HG03342 (cell line): ENCODE measurements at regions not wholly inside any gene's neighbourhood (a gene's known extent, or its start where the extent isn't known, plus 50 kb on each side); places are given as distances from the start of the nearest gene placed in this dataset.

Experiments
- ATAC-seq: cut with Tn5 transposase; IDR thresholded peaks from one replicate; pipeline ENCODE4 v1.9.1; 2021; ENCODE audit warnings: mild to moderate bottlenecking, moderate library complexity; ENCODE audit not compliant: unreplicated experiment

GRCh38 chr3:174639970-174640369 lies 219.2 kb upstream of the NAALADL2 start:
- no peak for ATAC-seq

- ATAC-seq, result no peak
These were observed 218.2 kb upstream of the NAALADL2 start for GRCh38 chr3:174640932-174641331.

- ATAC-seq, result no peak
These were observed 214.8 kb upstream of the NAALADL2 start for GRCh38 chr3:174644287-174644686.

- ATAC-seq, result no peak
These were observed 207.2 kb upstream of the NAALADL2 start for GRCh38 chr3:174651951-174652350.

- no peak for ATAC-seq
These were observed 199.6 kb upstream of the NAALADL2 start for GRCh38 chr3:174659511-174659910.

GRCh38 chr3:174662653-174663052 lies 196.5 kb upstream of the NAALADL2 start:
- no peak for ATAC-seq

GRCh38 chr3:174667386-174667785 lies 191.7 kb upstream of the NAALADL2 start:
- ATAC-seq, result no peak

- ATAC-seq, result no peak
These were observed 183.7 kb upstream of the NAALADL2 start for GRCh38 chr3:174675406-174675805.

GRCh38 chr3:174681784-174682183 lies 177.3 kb upstream of the NAALADL2 start:
- ATAC-seq, result no peak

- no peak for ATAC-seq
These were observed 173.3 kb upstream of the NAALADL2 start for GRCh38 chr3:174685796-174686195.

- no peak for ATAC-seq
These were observed 161.8 kb upstream of the NAALADL2 start for GRCh38 chr3:174697310-174697709.

- ATAC-seq, result no peak
These were observed 158.4 kb upstream of the NAALADL2 start for GRCh38 chr3:174700736-174701135.

GRCh38 chr3:174710612-174711011 lies 148.5 kb upstream of the NAALADL2 start:
- no peak for ATAC-seq

- no peak for ATAC-seq
These were observed 143.7 kb upstream of the NAALADL2 start for GRCh38 chr3:174715386-174715785.

- no peak for ATAC-seq
These were observed 142.1 kb upstream of the NAALADL2 start for GRCh38 chr3:174716956-174717505.

GRCh38 chr3:174720717-174721116 lies 138.4 kb upstream of the NAALADL2 start:
- no peak for ATAC-seq

GRCh38 chr3:174725303-174725702 lies 133.8 kb upstream of the NAALADL2 start:
- ATAC-seq, result no peak

- no peak for ATAC-seq
These were observed 121.2 kb upstream of the NAALADL2 start for GRCh38 chr3:174737966-174738365.

- ATAC-seq, result no peak
These were observed 110.0 kb upstream of the NAALADL2 start for GRCh38 chr3:174749143-174749542.

- no peak for ATAC-seq
These were observed 103.0 kb upstream of the NAALADL2 start for GRCh38 chr3:174755833-174756829.

GRCh38 chr3:174758943-174759342 lies 100.2 kb upstream of the NAALADL2 start:
- no peak for ATAC-seq

- no peak for ATAC-seq
These were observed 91.7 kb upstream of the NAALADL2 start for GRCh38 chr3:174767406-174767805.
